MCF 10A (cell line): ENCODE measurements at regions not wholly inside any gene's neighbourhood (a gene's known extent, or its start where the extent isn't known, plus 50 kb on each side); places are given as distances from the start of the nearest gene placed in this dataset.

Experiments
- BruUV-seq: library from RNA; stranded (reverse); fragments of 400-500 nt; replicated peaks from 2 replicates; lab custom pipeline; 2021; lab: Mats Ljungman, UMichigan
- CTCF ChIA-PET: fragments of 300-600 bp; sonication (Branson Sonifier 250); formaldehyde crosslinking; extraction: SDS; loops from one replicate; lab custom pipeline; 2021; ENCODE audit warnings: antibody characterized with exemption, inconsistent platforms; lab: Yijun Ruan, JAX
- POLR2A ChIA-PET: fragments of 300-600, 350-650 bp; sonication (Branson Sonifier 250); formaldehyde crosslinking; extraction: SDS; loops from one replicate; lab custom pipeline; 2020; ENCODE audit warnings: antibody characterized with exemption, inconsistent platforms; lab: Yijun Ruan, JAX
- DNase-seq: peaks from one replicate; pipeline ENCODE4 v3.0.0-alpha.2; 2018; ENCODE audit not compliant: unreplicated experiment
- H3K27ac Mint-ChIP-seq: one replicate; pipeline ENCODE4 v1.8.0; 2022; ENCODE audit warnings: mild to moderate bottlenecking, low read depth, mixed read lengths; ENCODE audit not compliant: unreplicated experiment
- H3K27me3 Mint-ChIP-seq: one replicate; pipeline ENCODE4 v1.8.0; 2022; ENCODE audit warnings: mixed read lengths; ENCODE audit not compliant: insufficient read depth, unreplicated experiment
- H3K36me3 Mint-ChIP-seq: one replicate; pipeline ENCODE4 v1.8.0; 2022; ENCODE audit warnings: mild to moderate bottlenecking, moderate library complexity, mixed read lengths; ENCODE audit not compliant: insufficient read depth, unreplicated experiment
- H3K4me1 Mint-ChIP-seq: one replicate; pipeline ENCODE4 v1.8.0; 2022; ENCODE audit warnings: mixed read lengths; ENCODE audit not compliant: insufficient read depth, unreplicated experiment
- H3K4me3 Mint-ChIP-seq: one replicate; pipeline ENCODE4 v1.8.0; 2022; ENCODE audit warnings: mild to moderate bottlenecking, moderate library complexity, mixed read lengths; ENCODE audit not compliant: unreplicated experiment
- H3K9me3 Mint-ChIP-seq: one replicate; pipeline ENCODE4 v1.8.0; 2022; ENCODE audit warnings: mixed read lengths; ENCODE audit not compliant: unreplicated experiment
- intact Hi-C: fragments of 100-400 bp; cut with micrococcal nuclease; formaldehyde crosslinking; loops from 2 replicates; pipeline ENCODE4 v1.14.1; 2022
- TF ChIP-seq, protein P1 (sequence below): fragments of 200-600 bp; IDR thresholded peaks from one replicate; pipeline ENCODE4 v1.8.0; 2022; ENCODE audit warnings: antibody characterized with exemption, mild to moderate bottlenecking; ENCODE audit not compliant: unreplicated experiment

DNA sequence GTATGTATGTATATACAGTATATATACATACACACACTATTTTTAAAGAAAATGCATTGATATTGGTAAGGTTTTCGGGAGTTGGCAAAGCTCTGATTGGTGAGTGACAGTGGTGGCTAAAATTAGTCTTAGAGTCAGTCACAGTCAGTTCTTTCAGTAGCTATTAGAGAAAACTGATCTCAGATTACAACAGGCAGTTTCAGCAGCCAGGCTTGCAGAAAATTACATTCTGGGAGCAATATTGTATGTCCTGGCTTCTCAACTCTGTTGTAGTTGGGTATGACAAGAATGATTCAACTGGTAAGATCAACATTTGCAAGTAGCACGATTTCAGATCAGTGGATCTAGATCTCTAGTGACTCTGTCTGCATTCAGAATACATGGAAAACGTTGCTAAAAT, 897.9 kb upstream of the AUTS2 start:
- TF ChIP-seq, protein P1, sequence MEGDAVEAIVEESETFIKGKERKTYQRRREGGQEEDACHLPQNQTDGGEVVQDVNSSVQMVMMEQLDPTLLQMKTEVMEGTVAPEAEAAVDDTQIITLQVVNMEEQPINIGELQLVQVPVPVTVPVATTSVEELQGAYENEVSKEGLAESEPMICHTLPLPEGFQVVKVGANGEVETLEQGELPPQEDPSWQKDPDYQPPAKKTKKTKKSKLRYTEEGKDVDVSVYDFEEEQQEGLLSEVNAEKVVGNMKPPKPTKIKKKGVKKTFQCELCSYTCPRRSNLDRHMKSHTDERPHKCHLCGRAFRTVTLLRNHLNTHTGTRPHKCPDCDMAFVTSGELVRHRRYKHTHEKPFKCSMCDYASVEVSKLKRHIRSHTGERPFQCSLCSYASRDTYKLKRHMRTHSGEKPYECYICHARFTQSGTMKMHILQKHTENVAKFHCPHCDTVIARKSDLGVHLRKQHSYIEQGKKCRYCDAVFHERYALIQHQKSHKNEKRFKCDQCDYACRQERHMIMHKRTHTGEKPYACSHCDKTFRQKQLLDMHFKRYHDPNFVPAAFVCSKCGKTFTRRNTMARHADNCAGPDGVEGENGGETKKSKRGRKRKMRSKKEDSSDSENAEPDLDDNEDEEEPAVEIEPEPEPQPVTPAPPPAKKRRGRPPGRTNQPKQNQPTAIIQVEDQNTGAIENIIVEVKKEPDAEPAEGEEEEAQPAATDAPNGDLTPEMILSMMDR, result no peak
- Mint-ChIP-seq H3K4me3 (no peak overlapping the region), H3K36me3 (no peaks in the 10 kb centered on the region), H3K27ac (no peak overlapping the region), H3K4me1 (no peaks in the 10 kb centered on the region), H3K9me3 (peaks cover 28% of the 10 kb centered on the region), H3K27me3 (no peaks in the 10 kb centered on the region)
- DNase-seq, result no peak
- CTCF ChIA-PET, result interaction anchor here (0.6 to 0.7 kb wide), 2 partner anchors 930 to 1352 kb away, joined by 3 to 5 read pairs; no protein-coding TSS in a partner anchor
- BruUV-seq, result no TSS peak
- intact Hi-C loops, result no loop called here
- POLR2A ChIA-PET, result no interaction called here

DNA sequence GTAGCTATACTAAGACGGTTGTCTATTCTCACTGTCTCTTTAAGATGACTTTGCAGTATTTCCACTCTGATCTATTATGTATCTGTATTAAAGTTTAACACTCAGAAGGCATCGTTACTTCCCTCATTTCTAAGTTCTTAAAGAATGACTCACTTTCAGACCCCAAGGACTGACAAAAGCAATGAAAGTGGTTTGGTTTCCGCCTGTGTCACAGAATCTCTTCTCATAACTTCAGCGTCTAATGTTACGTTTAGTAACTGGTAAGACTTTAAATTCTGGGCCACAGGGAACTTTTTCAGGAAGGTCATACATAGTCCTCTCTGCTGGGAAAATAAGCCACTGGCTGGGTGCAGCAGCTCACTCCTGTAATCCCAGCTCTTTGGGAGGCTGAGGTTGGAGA, 892.0 kb upstream of the AUTS2 start:
- BruUV-seq, result no TSS peak
- peaks cover 41% of the 10 kb centered on the region for H3K9me3 Mint-ChIP-seq
- TF ChIP-seq, protein P1, result no peak
- H3K36me3 Mint-ChIP-seq, result no peaks in the 10 kb centered on the region
- H3K27me3 Mint-ChIP-seq, result no peaks in the 10 kb centered on the region
- no peak overlapping the region for H3K4me3 Mint-ChIP-seq
- no peaks in the 10 kb centered on the region for H3K4me1 Mint-ChIP-seq
- DNase-seq, result no peak
- CTCF ChIA-PET, result no interaction called here
- intact Hi-C loops, result no loop called here
- H3K27ac Mint-ChIP-seq, result no peak overlapping the region
- POLR2A ChIA-PET, result no interaction called here

DNA sequence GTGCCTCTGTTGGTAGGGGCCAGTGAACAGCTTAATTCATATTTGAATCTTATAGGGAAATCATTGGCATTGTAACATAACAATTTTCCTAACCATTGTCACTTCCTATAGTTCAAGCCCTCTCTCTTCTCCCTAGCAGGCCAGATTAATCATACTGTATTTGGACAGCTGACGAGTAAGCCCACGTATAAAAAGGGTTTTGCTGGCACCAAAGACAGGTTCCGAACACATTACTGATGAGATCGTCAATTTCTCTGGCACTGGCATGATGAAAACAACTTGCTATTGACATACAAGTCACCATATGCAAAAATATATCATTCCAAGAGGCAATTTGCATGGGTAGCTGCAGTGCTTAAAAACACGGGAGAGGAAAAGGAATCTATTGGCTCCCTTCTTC, 891.1 kb upstream of the AUTS2 start:
- TF ChIP-seq, protein P1, result no peak
- peaks cover 47% of the 10 kb centered on the region for H3K9me3 Mint-ChIP-seq
- H3K27ac Mint-ChIP-seq, result no peak overlapping the region
- intact Hi-C loops, result no loop called here
- no peak overlapping the region for H3K4me3 Mint-ChIP-seq
- no peaks in the 10 kb centered on the region for H3K36me3 Mint-ChIP-seq
- ChIA-PET CTCF (no interaction called here), POLR2A (no interaction called here)
- BruUV-seq, result no TSS peak
- H3K4me1 Mint-ChIP-seq, result no peaks in the 10 kb centered on the region
- no peak for DNase-seq
- H3K27me3 Mint-ChIP-seq, result no peaks in the 10 kb centered on the region

DNA sequence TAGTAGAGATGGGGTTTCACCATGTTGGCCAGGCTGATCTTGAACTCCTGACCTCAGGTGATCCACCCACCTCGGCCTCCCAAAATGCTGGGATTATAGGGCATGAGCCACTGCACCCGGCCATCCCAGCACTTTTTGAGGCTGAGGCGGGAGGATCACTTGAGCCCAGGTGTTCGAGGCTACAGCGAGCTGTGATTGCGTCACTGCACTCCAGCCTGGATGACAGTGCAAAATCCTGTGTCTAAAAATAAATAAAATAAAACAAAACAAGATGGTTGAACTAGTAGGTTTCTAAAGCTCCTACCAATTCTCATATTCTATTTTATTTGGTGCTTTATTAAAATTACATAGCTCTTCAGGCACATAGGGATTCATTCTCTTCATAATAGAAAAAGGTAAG, 890.3 kb upstream of the AUTS2 start:
- H3K36me3 Mint-ChIP-seq, result no peaks in the 10 kb centered on the region
- CTCF ChIA-PET, result no interaction called here
- no peak overlapping the region for H3K27ac Mint-ChIP-seq
- H3K27me3 Mint-ChIP-seq, result no peaks in the 10 kb centered on the region
- intact Hi-C loops, result no loop called here
- POLR2A ChIA-PET, result no interaction called here
- TF ChIP-seq, protein P1, result no peak
- H3K9me3 Mint-ChIP-seq, result peaks cover 52% of the 10 kb centered on the region
- no peak for DNase-seq
- no TSS peak for BruUV-seq
- no peak overlapping the region for H3K4me3 Mint-ChIP-seq
- no peaks in the 10 kb centered on the region for H3K4me1 Mint-ChIP-seq
